HCT116 (cell line): ENCODE measurements at regions not wholly inside any gene's neighbourhood (a gene's known extent, or its start where the extent isn't known, plus 50 kb on each side); places are given as distances from the start of the nearest gene placed in this dataset.

Experiments
- ATAC-seq: fragments of 200-7000 bp; cut with Tn5 transposase; 2 replicates; pipeline ENCODE4 v1.9.1; 2020; ENCODE audit warnings: mild to moderate bottlenecking, moderate library complexity
- BruUV-seq: library from RNA; stranded (reverse); fragments of 400-500 nt; replicated peaks from 2 replicates; lab custom pipeline; 2021; lab: Mats Ljungman, UMichigan
- CTCF ChIA-PET: fragments of 300-600 bp; sonication (Branson Sonifier 250); formaldehyde crosslinking; loops from one replicate; lab custom pipeline; 2021; ENCODE audit warnings: antibody characterized with exemption; lab: Charles Lee
- POLR2A ChIA-PET: fragments of 300-600, 350-600 bp; sonication (Branson Sonifier 250); formaldehyde crosslinking; loops from one replicate; lab custom pipeline; 2021; ENCODE audit warnings: antibody characterized with exemption; lab: Charles Lee
- RAD21 ChIA-PET, 2 experiments: fragments of 300-600 bp; sonication (Branson Sonifier 250); formaldehyde crosslinking; loops; one replicate each; lab custom pipeline; 2023; ENCODE audit warnings: low total read pairs in 2 of 2; ENCODE audit not compliant: uncharacterized antibody in 2 of 2, unreplicated experiment in 2 of 2, low non-redundant PET in 1 of 2; lab: Charles Lee
- DNase-seq: peaks from one replicate; pipeline ENCODE4 v3.0.0-alpha.2; 2010; ENCODE audit warnings: low read depth, low spot score
- H2AFZ ChIP-seq: fragments of 200-600 bp; shearing (Covaris generic), sonication (generic); 2 replicates; pipeline ENCODE4 v1.6.1; 2017; ENCODE audit warnings: low read depth, mixed run types, mixed read lengths, antibody characterized with exemption, low read length; ENCODE audit not compliant: poor library complexity, severe bottlenecking
- H3K27ac ChIP-seq: 2 replicates; pipeline ENCODE4 v1.5.1; 2012; ENCODE audit warnings: low read depth, low read length
- H3K27me3 ChIP-seq: fragments of 200-600 bp; sonication (generic); 2 replicates; pipeline ENCODE4 v1.6.1; 2016; ENCODE audit warnings: mixed run types, low read length, mixed read lengths; ENCODE audit not compliant: insufficient read depth
- H3K36me3 ChIP-seq, 2 experiments: fragments of 200-500 bp in 1 of 2; fragments of 200-600 bp in 1 of 2; sonication (Bioruptor generic) in 1 of 2; sonication (generic) in 1 of 2; 2 replicates each; pipeline versions ENCODE4 v1.5.1 to v1.6.1; 2014 to 2016; ENCODE audit warnings: low read length in 2 of 2, inconsistent platforms in 1 of 2, mixed read lengths in 1 of 2, mixed run types in 1 of 2; ENCODE audit not compliant: insufficient read depth in 2 of 2, control insufficient read depth in 1 of 2
- H3K4me1 ChIP-seq, 2 experiments: fragments of 200-600 bp in 1 of 2; sonication (generic) in 1 of 2; 2 replicates each; pipeline versions ENCODE4 v1.5.1 to v1.6.1; 2012 to 2017; ENCODE audit warnings: low read length in 2 of 2, inconsistent platforms in 1 of 2, mild to moderate bottlenecking in 1 of 2, mixed read lengths in 1 of 2, mixed run types in 1 of 2, moderate library complexity in 1 of 2; ENCODE audit not compliant: insufficient read depth in 2 of 2, control insufficient read depth in 1 of 2
- H3K4me2 ChIP-seq: fragments of 200-600 bp; sonication (generic); 2 replicates; pipeline ENCODE4 v1.6.1; 2017; ENCODE audit warnings: mixed run types, low read length, mixed read lengths
- H3K4me3 ChIP-seq, 2 experiments: fragments of 200-600 bp in 1 of 2; sonication (generic) in 1 of 2; replicated peaks in 1 of 2; 2 replicates each; pipeline ENCODE4 v1.5.1; 2011 to 2016; ENCODE audit warnings: low read length in 2 of 2, control low read depth in 1 of 2, low read depth in 1 of 2, mild to moderate bottlenecking in 1 of 2, mixed read lengths in 1 of 2, mixed run types in 1 of 2
- H3K79me2 ChIP-seq: fragments of 200-600 bp; sonication (generic); 2 replicates; pipeline ENCODE4 v1.6.1; 2017; ENCODE audit warnings: mild to moderate bottlenecking, mixed run types, low read length, moderate library complexity, mixed read lengths; ENCODE audit not compliant: insufficient read depth
- H3K9ac ChIP-seq: fragments of 200-600 bp; sonication (generic); 2 replicates; pipeline ENCODE4 v1.6.1; 2016; ENCODE audit warnings: low read length, mixed read lengths
- H3K9me2 ChIP-seq: fragments of 200-600 bp; sonication (generic), shearing (Covaris generic); 2 replicates; pipeline ENCODE4 v1.6.1; 2017; ENCODE audit warnings: mixed run types, mild to moderate bottlenecking, moderate library complexity; ENCODE audit not compliant: insufficient read depth
- H3K9me3 ChIP-seq, 2 experiments: fragments of 200-500 bp in 1 of 2; fragments of 200-600 bp in 1 of 2; sonication (Bioruptor generic) in 1 of 2; sonication (generic) in 1 of 2; 2 replicates each; pipeline ENCODE4 v1.6.1; 2014 to 2017; ENCODE audit warnings: low read length in 2 of 2, mixed read lengths in 2 of 2, inconsistent platforms in 1 of 2, low read depth in 1 of 2, mild to moderate bottlenecking in 1 of 2, mixed run types in 1 of 2, moderate library complexity in 1 of 2; ENCODE audit not compliant: control insufficient read depth in 1 of 2, insufficient read depth in 1 of 2
- H4K20me1 ChIP-seq: fragments of 200-600 bp; sonication (generic), shearing (Covaris generic); 2 replicates; pipeline ENCODE4 v1.6.1; 2017; ENCODE audit warnings: mixed run types, mild to moderate bottlenecking, moderate library complexity; ENCODE audit not compliant: insufficient read depth
- CEBPB ChIP-seq: IDR thresholded peaks from 2 replicates; pipeline ENCODE4 v1.6.1; 2012; ENCODE audit warnings: low read depth
- ELF1 ChIP-seq: IDR thresholded peaks from 2 replicates; pipeline ENCODE4 v1.6.1; 2012; ENCODE audit warnings: low read depth, borderline replicate concordance
- SIN3A ChIP-seq: IDR thresholded peaks from 2 replicates; pipeline ENCODE4 v1.6.1; 2012; ENCODE audit warnings: low read depth
- SRF ChIP-seq: IDR thresholded peaks from 2 replicates; pipeline ENCODE4 v1.6.1; 2012; ENCODE audit warnings: low read depth
- TCF7L2 ChIP-seq: IDR thresholded peaks from 2 replicates; pipeline ENCODE4 v1.7.0; 2011; ENCODE audit warnings: borderline replicate concordance, inconsistent platforms; ENCODE audit not compliant: insufficient read depth, insufficient read length; ENCODE audit errors: extremely low read depth
- ZFX ChIP-seq: fragments of 450-650 bp; IDR thresholded peaks from 2 replicates; pipeline ENCODE4 v1.6.1; 2017
- ZNF274 ChIP-seq: fragments of 200-500 bp; sonication (Bioruptor generic); IDR thresholded peaks from 2 replicates; pipeline ENCODE4 v1.6.1; 2014; ENCODE audit warnings: mild to moderate bottlenecking, low read depth, low read length, inconsistent platforms
- intact Hi-C: fragments of 100-400 bp; cut with micrococcal nuclease; formaldehyde crosslinking; loops from 2 replicates; pipeline ENCODE4 v1.10.0; 2022
- TF ChIP-seq, protein P1 (sequence below): IDR thresholded peaks from 2 replicates; pipeline ENCODE4 v1.6.1; 2011; ENCODE audit warnings: mild to moderate bottlenecking, low read length, moderate library complexity; ENCODE audit not compliant: insufficient replicate concordance; ENCODE audit errors: extremely low read depth
- TF ChIP-seq, protein P2 (sequence below): IDR thresholded peaks from 2 replicates; pipeline ENCODE4 v1.6.1; 2012

DNA sequence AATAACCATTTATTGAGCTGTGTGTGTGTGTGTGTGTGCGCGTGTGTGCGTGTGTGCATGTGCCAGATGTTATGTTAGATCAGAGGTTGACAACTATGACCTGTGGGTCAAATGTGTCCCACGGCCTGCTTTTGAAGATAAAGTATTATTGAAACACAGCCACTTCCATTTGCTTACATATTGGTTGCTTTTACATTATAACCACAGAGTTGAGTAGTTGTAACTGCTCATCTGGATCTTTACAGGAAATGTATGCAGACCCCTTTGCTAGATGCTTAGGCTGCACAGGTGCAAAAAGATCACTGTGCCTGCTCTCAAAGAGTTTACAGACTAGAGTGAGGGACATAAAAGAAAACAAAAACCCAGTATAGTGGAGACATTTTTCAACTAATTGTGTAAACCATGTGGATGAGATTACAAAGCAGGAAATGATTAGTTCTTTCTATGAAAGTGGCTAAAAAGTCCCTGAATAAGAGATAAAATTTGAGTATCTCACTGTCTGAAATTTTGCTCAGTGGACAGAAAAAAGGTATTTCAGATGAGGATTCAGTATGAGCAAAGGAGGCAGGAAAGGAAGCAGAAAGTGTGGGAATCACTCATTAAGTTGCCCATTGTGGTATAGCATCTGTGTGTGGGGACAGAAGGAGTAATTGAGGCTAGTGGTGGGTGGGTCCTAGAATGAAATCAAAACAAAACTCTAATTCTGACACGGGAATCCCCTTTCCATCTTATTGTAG, 188.4 kb downstream of the PAH start:
- no peak for ATAC-seq
- no peak overlapping the region for H3K4me3 ChIP-seq
- no peak overlapping the region for H3K27ac ChIP-seq
- CTCF ChIA-PET: no interaction called here
- BruUV-seq: no TSS peak
- H3K4me2 ChIP-seq: no peak overlapping the region
- RAD21 ChIA-PET: no interaction called here
- H3K79me2 ChIP-seq: no peaks in the 10 kb centered on the region
- H3K9ac ChIP-seq: no peak overlapping the region
- intact Hi-C loops: no loop called here
- no peaks in the 10 kb centered on the region for H3K9me3 ChIP-seq
- H4K20me1 ChIP-seq: no peaks in the 10 kb centered on the region
- DNase-seq: no peak
- H3K4me1 ChIP-seq: no peaks in the 10 kb centered on the region
- TF ChIP-seq ZNF274: no peak
- no peak for TF ChIP-seq CEBPB
- TF ChIP-seq, protein P1, sequence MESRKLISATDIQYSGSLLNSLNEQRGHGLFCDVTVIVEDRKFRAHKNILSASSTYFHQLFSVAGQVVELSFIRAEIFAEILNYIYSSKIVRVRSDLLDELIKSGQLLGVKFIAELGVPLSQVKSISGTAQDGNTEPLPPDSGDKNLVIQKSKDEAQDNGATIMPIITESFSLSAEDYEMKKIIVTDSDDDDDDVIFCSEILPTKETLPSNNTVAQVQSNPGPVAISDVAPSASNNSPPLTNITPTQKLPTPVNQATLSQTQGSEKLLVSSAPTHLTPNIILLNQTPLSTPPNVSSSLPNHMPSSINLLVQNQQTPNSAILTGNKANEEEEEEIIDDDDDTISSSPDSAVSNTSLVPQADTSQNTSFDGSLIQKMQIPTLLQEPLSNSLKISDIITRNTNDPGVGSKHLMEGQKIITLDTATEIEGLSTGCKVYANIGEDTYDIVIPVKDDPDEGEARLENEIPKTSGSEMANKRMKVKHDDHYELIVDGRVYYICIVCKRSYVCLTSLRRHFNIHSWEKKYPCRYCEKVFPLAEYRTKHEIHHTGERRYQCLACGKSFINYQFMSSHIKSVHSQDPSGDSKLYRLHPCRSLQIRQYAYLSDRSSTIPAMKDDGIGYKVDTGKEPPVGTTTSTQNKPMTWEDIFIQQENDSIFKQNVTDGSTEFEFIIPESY: no peak
- no peak for TF ChIP-seq SRF
- TF ChIP-seq SIN3A: no peak
- TF ChIP-seq, protein P2, sequence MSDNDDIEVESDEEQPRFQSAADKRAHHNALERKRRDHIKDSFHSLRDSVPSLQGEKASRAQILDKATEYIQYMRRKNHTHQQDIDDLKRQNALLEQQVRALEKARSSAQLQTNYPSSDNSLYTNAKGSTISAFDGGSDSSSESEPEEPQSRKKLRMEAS: no peak
- TF ChIP-seq TCF7L2: no peak
- no peak for TF ChIP-seq ZFX
- TF ChIP-seq ELF1: no peak
- TF ChIP-seq, all 23 proteins: peak for 0
- POLR2A ChIA-PET: no interaction called here
- H3K9me2 ChIP-seq: no peaks in the 10 kb centered on the region
- no peaks in the 10 kb centered on the region for H3K36me3 ChIP-seq
- H3K27me3 ChIP-seq: peaks cover 15% of the 10 kb centered on the region
- H2AFZ ChIP-seq: no peak overlapping the region
